H1 (cell line): ENCODE measurements at regions not wholly inside any gene's neighbourhood (a gene's known extent, or its start where the extent isn't known, plus 50 kb on each side); places are given as distances from the start of the nearest gene placed in this dataset.

Experiments used
- CTCF ChIA-PET: fragments of 300-600 bp; sonication (Branson Sonifier 250); formaldehyde crosslinking; loops from one replicate; lab custom pipeline; 2021; ENCODE audit not compliant: partially characterized antibody; lab: Charles Lee
- POLR2A ChIA-PET: fragments of 300-600 bp; sonication (Branson Sonifier 250); formaldehyde crosslinking; loops from one replicate; lab custom pipeline; 2021; ENCODE audit warnings: inconsistent platforms; ENCODE audit not compliant: partially characterized antibody; lab: Charles Lee
- DNase-seq, 2 experiments: peaks; one replicate each; pipeline versions ENCODE4 v3.0.0 to v3.0.0-alpha.2; 2010 to 2022; ENCODE audit warnings: low spot score in 2 of 2, low read depth in 1 of 2, mixed read lengths in 1 of 2
- FAIRE-seq: peaks from 2 replicates; lab custom pipeline; 2011; peaks lifted over from hg19 to GRCh38; lab: Jason Lieb, UNC
- H2AFZ ChIP-seq: 2 replicates; pipeline ENCODE4 v1.8.1; 2012; ENCODE audit warnings: low read length, inconsistent platforms
- H2AK5ac ChIP-seq: 2 replicates; pipeline ENCODE4 v1.6.1; 2013; ENCODE audit warnings: low read depth, low read length
- H2BK120ac ChIP-seq: replicated peaks from 2 replicates; pipeline ENCODE3; 2013; ENCODE audit warnings: low read depth, low read length, inconsistent platforms
- H2BK12ac ChIP-seq: 2 replicates; pipeline ENCODE4 v1.6.1; 2013; ENCODE audit warnings: low read depth, low read length
- H2BK15ac ChIP-seq: 2 replicates; pipeline ENCODE4 v1.6.1; 2013; ENCODE audit warnings: low read length
- H2BK20ac ChIP-seq: 2 replicates; pipeline ENCODE4 v1.6.1; 2013; ENCODE audit warnings: low read length
- H2BK5ac ChIP-seq: 2 replicates; pipeline ENCODE4 v1.6.1; 2013; ENCODE audit warnings: low read depth, low read length
- H3K14ac ChIP-seq: 2 replicates; pipeline ENCODE4 v1.6.1; 2013; ENCODE audit warnings: inconsistent platforms; ENCODE audit not compliant: insufficient read length
- H3K18ac ChIP-seq: 2 replicates; pipeline ENCODE4 v1.6.1; 2013; ENCODE audit warnings: low read length; ENCODE audit errors: extremely low read depth
- H3K23ac ChIP-seq: 2 replicates; pipeline ENCODE4 v1.6.1; 2013; ENCODE audit warnings: inconsistent platforms; ENCODE audit not compliant: insufficient read length
- H3K23me2 ChIP-seq: 2 replicates; pipeline ENCODE4 v1.6.1; 2013; ENCODE audit warnings: low read depth, low read length
- H3K27ac ChIP-seq: 2 replicates; pipeline ENCODE4 v1.6.1; 2011; ENCODE audit warnings: low read depth, low read length, inconsistent platforms
- H3K27me3 ChIP-seq, 4 experiments: replicated peaks in 1 of 4; 1 replicate in 1 of 4; 2 replicates in 3 of 4; pipeline versions ENCODE4 v1.6.1 to v1.8.1; 2011 to 2013; ENCODE audit warnings: low read length in 3 of 4, mild to moderate bottlenecking in 3 of 4, inconsistent platforms in 2 of 4, mixed read lengths in 2 of 4, moderate library complexity in 1 of 4; ENCODE audit not compliant: control insufficient read depth in 3 of 4, insufficient read depth in 3 of 4; ENCODE audit errors: extremely low read depth in 1 of 4
- H3K36me3 ChIP-seq, 4 experiments: 2 replicates each; pipeline versions ENCODE4 v1.6.1 to v1.8.1; 2011 to 2013; ENCODE audit warnings: mild to moderate bottlenecking in 4 of 4, low read length in 3 of 4, moderate library complexity in 2 of 4, control low read depth in 1 of 4, inconsistent platforms in 1 of 4; ENCODE audit not compliant: insufficient read depth in 4 of 4, control insufficient read depth in 2 of 4
- H3K4ac ChIP-seq: replicated peaks from 2 replicates; pipeline ENCODE3; 2013; ENCODE audit warnings: low read length, low read depth, mixed read lengths, inconsistent platforms; ENCODE audit not compliant: insufficient read length
- H3K4me1 ChIP-seq, 4 experiments: replicated peaks in 1 of 4; 1 replicate in 1 of 4; 2 replicates in 3 of 4; pipeline versions ENCODE4 v1.6.1 to v1.8.1; 2011 to 2013; ENCODE audit warnings: low read length in 3 of 4, inconsistent platforms in 2 of 4, mixed read lengths in 1 of 4; ENCODE audit not compliant: insufficient read depth in 4 of 4, control insufficient read depth in 3 of 4
- H3K4me2 ChIP-seq, 2 experiments: 2 replicates each; pipeline versions ENCODE4 v1.6.1 to v1.8.1; 2011 to 2013; ENCODE audit warnings: low read depth in 2 of 2, low read length in 2 of 2, control low read depth in 1 of 2, inconsistent platforms in 1 of 2, mild to moderate bottlenecking in 1 of 2; ENCODE audit not compliant: insufficient read depth in 1 of 2
- H3K4me3 ChIP-seq, 4 experiments: fragments of 200-600, 300-600 bp in 1 of 4; sonication (generic), shearing (Covaris generic), sonication (Bioruptor Twin) in 1 of 4; 2 replicates each; pipeline versions ENCODE4 v1.5.1 to v1.8.1; 2011 to 2016; ENCODE audit warnings: low read length in 4 of 4, low read depth in 3 of 4, control low read depth in 2 of 4, inconsistent platforms in 2 of 4, mild to moderate bottlenecking in 2 of 4, mixed read lengths in 1 of 4, moderate library complexity in 1 of 4; ENCODE audit not compliant: insufficient read depth in 2 of 4; ENCODE audit errors: extremely low read depth in 1 of 4
- H3K56ac ChIP-seq: replicated peaks from 2 replicates; pipeline ENCODE3; 2013; ENCODE audit warnings: low read depth, mild to moderate bottlenecking, mixed read lengths, low read length, inconsistent platforms; ENCODE audit not compliant: insufficient read length
- H3K79me1 ChIP-seq: 2 replicates; pipeline ENCODE4 v1.6.1; 2013; ENCODE audit warnings: low read depth, low read length, control low read depth
- H3K79me2 ChIP-seq, 2 experiments: 2 replicates each; pipeline versions ENCODE4 v1.6.1 to v1.8.1; 2012 to 2013; ENCODE audit warnings: low read length in 2 of 2, mild to moderate bottlenecking in 2 of 2, inconsistent platforms in 1 of 2; ENCODE audit not compliant: insufficient read depth in 2 of 2, control insufficient read depth in 1 of 2
- H3K9ac ChIP-seq, 4 experiments: replicated peaks in 1 of 4; 1 replicate in 1 of 4; 2 replicates in 3 of 4; pipeline versions ENCODE4 v1.6.1 to v1.8.1; 2011 to 2013; ENCODE audit warnings: low read depth in 3 of 4, low read length in 3 of 4, control low read depth in 2 of 4, mild to moderate bottlenecking in 2 of 4, moderate library complexity in 2 of 4, inconsistent platforms in 1 of 4; ENCODE audit errors: extremely low read depth in 1 of 4
- H3K9me3 ChIP-seq, 2 experiments: 2 replicates each; pipeline versions ENCODE4 v1.6.1 to v1.8.1; 2012 to 2013; ENCODE audit warnings: mild to moderate bottlenecking in 2 of 2, moderate library complexity in 2 of 2, control low read depth in 1 of 2, inconsistent platforms in 1 of 2, low read depth in 1 of 2, low read length in 1 of 2, mixed read lengths in 1 of 2; ENCODE audit not compliant: insufficient read depth in 2 of 2
- H4K20me1 ChIP-seq, 2 experiments: replicated peaks in 1 of 2; 2 replicates each; pipeline versions ENCODE3 to v1.8.1; 2011 to 2013; ENCODE audit warnings: inconsistent platforms in 2 of 2, low read length in 2 of 2, mild to moderate bottlenecking in 1 of 2; ENCODE audit not compliant: insufficient read depth in 2 of 2, control insufficient read depth in 1 of 2
- H4K5ac ChIP-seq: 2 replicates; pipeline ENCODE4 v1.6.1; 2013; ENCODE audit warnings: low read length, low read depth, mixed read lengths, inconsistent platforms; ENCODE audit not compliant: insufficient read length
- H4K8ac ChIP-seq: 2 replicates; pipeline ENCODE4 v1.8.0; 2013; ENCODE audit warnings: mild to moderate bottlenecking, moderate library complexity, low read length, inconsistent platforms; ENCODE audit not compliant: insufficient read depth; ENCODE audit errors: extremely low read depth
- H4K91ac ChIP-seq: replicated peaks from 2 replicates; pipeline ENCODE3; 2013; ENCODE audit warnings: low read length, mixed read lengths, inconsistent platforms; ENCODE audit not compliant: insufficient read length
- FOSL1 ChIP-seq: IDR thresholded peaks from 2 replicates; pipeline ENCODE4 v1.6.1; 2011; ENCODE audit warnings: mild to moderate bottlenecking, low read depth, low read length, moderate library complexity; ENCODE audit not compliant: insufficient read depth
- HDAC2 ChIP-seq, 2 experiments: fragments of 300-600 bp in 1 of 2; sonication (generic) in 1 of 2; IDR thresholded peaks; 2 replicates each; pipeline ENCODE4 v1.6.1; 2011 to 2012; ENCODE audit warnings: low read depth in 2 of 2, low read length in 2 of 2, mild to moderate bottlenecking in 2 of 2, moderate library complexity in 2 of 2, borderline replicate concordance in 1 of 2, inconsistent platforms in 1 of 2
- POLR2A ChIP-seq, 2 experiments: IDR thresholded peaks; 1 replicate in 1 of 2; 2 replicates in 1 of 2; pipeline ENCODE4 v1.6.1; 2011; ENCODE audit warnings: low read depth in 2 of 2, low read length in 2 of 2, mild to moderate bottlenecking in 2 of 2; ENCODE audit errors: control extremely low read depth in 1 of 2
- POLR2AphosphoS5 ChIP-seq: IDR thresholded peaks from 2 replicates; pipeline ENCODE4 v1.6.1; 2011; ENCODE audit warnings: low read depth, low read length
- SIX5 ChIP-seq: IDR thresholded peaks from 2 replicates; pipeline ENCODE4 v1.6.1; 2011; ENCODE audit warnings: mild to moderate bottlenecking, low read depth, low read length
- SP4 ChIP-seq: IDR thresholded peaks from 2 replicates; pipeline ENCODE4 v1.6.1; 2012; ENCODE audit warnings: low read length, inconsistent platforms
- TAF7 ChIP-seq: optimal IDR thresholded peaks from 2 replicates; pipeline ENCODE3; 2011; ENCODE audit warnings: low read depth, mild to moderate bottlenecking, inconsistent platforms, low read length, moderate library complexity, borderline replicate concordance
- WGBS, 2 experiments: shearing (Covaris generic) in 1 of 2; methylation state at CpG; one replicate each; pipeline versions ENCODE4 v1.1.6 to v1.1.7; 2013 to 2015; ENCODE audit warnings: low lambda C conversion rate in 2 of 2, mixed read lengths in 2 of 2, inconsistent platforms in 1 of 2, low coverage in 1 of 2, missing lambda C conversion rate in 1 of 2; ENCODE audit not compliant: insufficient replicate concordance in 2 of 2, insufficient coverage in 1 of 2, insufficient read length in 1 of 2; ENCODE audit errors: extremely low coverage in 1 of 2, missing lambda C conversion rate in 1 of 2; 5-methylcytosine and 5-hydroxymethylcytosine counted together
- TF ChIP-seq, protein P1 (sequence below), 3 experiments: IDR thresholded peaks; 1 replicate in 2 of 3; 2 replicates in 1 of 3; pipeline versions ENCODE4 v1.5.1 to v1.6.1; 2011; ENCODE audit warnings: low read length in 3 of 3, mild to moderate bottlenecking in 3 of 3, inconsistent platforms in 2 of 3, low read depth in 1 of 3, moderate library complexity in 1 of 3; ENCODE audit not compliant: insufficient read depth in 1 of 3; ENCODE audit errors: control extremely low read depth in 1 of 3
- TF ChIP-seq, protein P2 (sequence below): IDR thresholded peaks from 2 replicates; pipeline ENCODE4 v1.6.1; 2012; ENCODE audit warnings: low read length, inconsistent platforms

DNA sequence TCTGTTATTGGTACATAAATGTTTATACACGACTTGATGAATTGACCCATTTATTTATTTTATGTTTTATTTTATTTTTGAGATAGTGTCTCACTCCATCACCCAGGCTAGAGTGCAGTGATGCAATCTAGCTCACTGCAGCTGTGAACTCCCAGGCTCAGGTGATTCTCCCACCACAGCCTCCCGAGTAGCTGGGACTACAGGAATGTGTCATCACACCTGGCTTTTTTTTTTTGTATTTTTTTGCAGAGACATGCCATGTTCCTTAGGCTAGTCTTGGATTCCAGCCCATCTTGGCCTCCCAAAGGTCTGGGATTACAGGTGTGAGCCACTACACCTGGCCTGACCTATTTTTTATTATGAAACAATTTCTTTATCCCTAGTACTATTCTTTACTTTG is 355.0 kb upstream of the PRICKLE1 start:
- WGBS, 2 experiments, result 89% methylated on average over 2 of the region's 2 CpGs; no CpG with 5 or more reads in 1 of the 2 experiments
- no peaks in the 10 kb centered on the region for H3K36me3 ChIP-seq
- POLR2A ChIA-PET, result no interaction called here
- H3K9me3 ChIP-seq, result no peaks in the 10 kb centered on the region
- no peaks in the 10 kb centered on the region for H4K20me1 ChIP-seq
- no peak overlapping the region for H2BK15ac ChIP-seq
- H3K14ac ChIP-seq, result no peak overlapping the region
- no peaks in the 10 kb centered on the region for H3K4me1 ChIP-seq
- H2BK120ac ChIP-seq, result no peak overlapping the region
- H2BK20ac ChIP-seq, result no peak overlapping the region
- no peak overlapping the region for H2BK5ac ChIP-seq
- DNase-seq (no peak), FAIRE-seq (no peak)
- no peaks in the 10 kb centered on the region for H3K79me1 ChIP-seq
- no peak overlapping the region for H3K4me3 ChIP-seq
- H3K9ac ChIP-seq, result no peak overlapping the region
- no peak overlapping the region for H3K23ac ChIP-seq
- no peaks in the 10 kb centered on the region for H3K27me3 ChIP-seq
- H4K5ac ChIP-seq, result no peak overlapping the region
- no peak overlapping the region for H3K4ac ChIP-seq
- no peak overlapping the region for H4K8ac ChIP-seq
- H3K27ac ChIP-seq, result no peak overlapping the region
- no peak overlapping the region for H3K18ac ChIP-seq
- no peaks in the 10 kb centered on the region for H3K23me2 ChIP-seq
- no peak overlapping the region for H4K91ac ChIP-seq
- no peak overlapping the region for H3K56ac ChIP-seq
- H3K79me2 ChIP-seq, result no peaks in the 10 kb centered on the region
- CTCF ChIA-PET, result interaction anchor here (0.6 kb wide), 1 partner anchor 1338 kb away, joined by 3 read pairs; no protein-coding TSS in a partner anchor
- H2AFZ ChIP-seq, result no peak overlapping the region
- H3K4me2 ChIP-seq, result no peak overlapping the region
- TF ChIP-seq, protein P1, sequence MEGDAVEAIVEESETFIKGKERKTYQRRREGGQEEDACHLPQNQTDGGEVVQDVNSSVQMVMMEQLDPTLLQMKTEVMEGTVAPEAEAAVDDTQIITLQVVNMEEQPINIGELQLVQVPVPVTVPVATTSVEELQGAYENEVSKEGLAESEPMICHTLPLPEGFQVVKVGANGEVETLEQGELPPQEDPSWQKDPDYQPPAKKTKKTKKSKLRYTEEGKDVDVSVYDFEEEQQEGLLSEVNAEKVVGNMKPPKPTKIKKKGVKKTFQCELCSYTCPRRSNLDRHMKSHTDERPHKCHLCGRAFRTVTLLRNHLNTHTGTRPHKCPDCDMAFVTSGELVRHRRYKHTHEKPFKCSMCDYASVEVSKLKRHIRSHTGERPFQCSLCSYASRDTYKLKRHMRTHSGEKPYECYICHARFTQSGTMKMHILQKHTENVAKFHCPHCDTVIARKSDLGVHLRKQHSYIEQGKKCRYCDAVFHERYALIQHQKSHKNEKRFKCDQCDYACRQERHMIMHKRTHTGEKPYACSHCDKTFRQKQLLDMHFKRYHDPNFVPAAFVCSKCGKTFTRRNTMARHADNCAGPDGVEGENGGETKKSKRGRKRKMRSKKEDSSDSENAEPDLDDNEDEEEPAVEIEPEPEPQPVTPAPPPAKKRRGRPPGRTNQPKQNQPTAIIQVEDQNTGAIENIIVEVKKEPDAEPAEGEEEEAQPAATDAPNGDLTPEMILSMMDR (IDR thresholded peaks at IDR 0.05; ENCODE audit: control extremely low read depth in 1 of 3, insufficient read depth in 1 of 3, low read depth in 1 of 3, low read length in 3 of 3), result no peak
- TF ChIP-seq TAF7, result no peak
- no peak for TF ChIP-seq HDAC2 (IDR thresholded peaks at IDR 0.05; ENCODE audit: borderline replicate concordance in 1 of 2, low read depth in 2 of 2, low read length in 2 of 2)
- TF ChIP-seq POLR2AphosphoS5, result no peak
- TF ChIP-seq SP4, result no peak
- no peak for TF ChIP-seq SIX5
- no peak for TF ChIP-seq POLR2A (IDR thresholded peaks at IDR 0.05; ENCODE audit: control extremely low read depth in 1 of 2, low read depth in 2 of 2, low read length in 2 of 2)
- TF ChIP-seq, protein P2, sequence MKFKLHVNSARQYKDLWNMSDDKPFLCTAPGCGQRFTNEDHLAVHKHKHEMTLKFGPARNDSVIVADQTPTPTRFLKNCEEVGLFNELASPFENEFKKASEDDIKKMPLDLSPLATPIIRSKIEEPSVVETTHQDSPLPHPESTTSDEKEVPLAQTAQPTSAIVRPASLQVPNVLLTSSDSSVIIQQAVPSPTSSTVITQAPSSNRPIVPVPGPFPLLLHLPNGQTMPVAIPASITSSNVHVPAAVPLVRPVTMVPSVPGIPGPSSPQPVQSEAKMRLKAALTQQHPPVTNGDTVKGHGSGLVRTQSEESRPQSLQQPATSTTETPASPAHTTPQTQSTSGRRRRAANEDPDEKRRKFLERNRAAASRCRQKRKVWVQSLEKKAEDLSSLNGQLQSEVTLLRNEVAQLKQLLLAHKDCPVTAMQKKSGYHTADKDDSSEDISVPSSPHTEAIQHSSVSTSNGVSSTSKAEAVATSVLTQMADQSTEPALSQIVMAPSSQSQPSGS, result no peak
- no peak for TF ChIP-seq FOSL1
- H2BK12ac ChIP-seq, result no peak overlapping the region
- H2AK5ac ChIP-seq, result no peak overlapping the region
